ENCODE measurements at regions not wholly inside any gene's neighbourhood (a gene's known extent, or its start where the extent isn't known, plus 50 kb on each side); places are given as distances from the start of the nearest gene placed in this dataset.

GRCh38 chr6:14965424-14966075 lies 280.3 kb upstream of the JARID2 start:
- ATAC-seq, result no peak
- H3K9ac ChIP-seq (ENCODE audit: control insufficient read depth, insufficient read depth, low read length), result no peak overlapping the region
- no peaks in the 10 kb centered on the region for H3K36me3 ChIP-seq (ENCODE audit: control insufficient read depth in 2 of 2, insufficient read depth in 2 of 2, low read length in 1 of 2)
- H3K27me3 ChIP-seq (replicated peaks in 1 of 2; ENCODE audit: control insufficient read depth in 2 of 2, insufficient read depth in 2 of 2, low read length in 1 of 2), result no peaks in the 10 kb centered on the region
- 75% methylated on average over 10 of the region's 10 CpGs for WGBS (ENCODE audit: insufficient coverage, insufficient replicate concordance, low lambda C conversion rate, missing lambda C conversion rate)
- no TSS peak for BruUV-seq (replicated peaks)
- no peak overlapping the region for H3K4me2 ChIP-seq (ENCODE audit: control insufficient read depth, insufficient read depth)
- in situ Hi-C loops (cut with MboI), result no loop called here
- RAD21 ChIA-PET (ENCODE audit: unreplicated experiment), result no interaction called here
- intact Hi-C loops (cut with micrococcal nuclease; ENCODE audit: unreplicated experiment), result no loop called here
- no peaks in the 10 kb centered on the region for H4K20me1 ChIP-seq (ENCODE audit: control insufficient read depth, insufficient read depth)
- no peak for FAIRE-seq
- no peak overlapping the region for H3K27ac ChIP-seq (ENCODE audit: control insufficient read depth, insufficient read depth)
- no peak overlapping the region for H3K4me3 ChIP-seq
- CTCF ChIA-PET, result no interaction called here
- SMC1A ChIA-PET (ENCODE audit: uncharacterized antibody, unreplicated experiment), result interaction anchor here (0.6 kb wide), 1 partner anchor 262 kb away, joined by 3 read pairs; no protein-coding TSS in a partner anchor
- no peak for DNase-seq (ENCODE audit: low read depth, low spot score)
- POLR2A ChIA-PET, result no interaction called here
- no peak overlapping the region for H2AFZ ChIP-seq (ENCODE audit: control insufficient read depth, low read depth, low read length)
- H3K9me3 ChIP-seq (replicated peaks; ENCODE audit: control insufficient read depth, insufficient read depth, low read length), result no peaks in the 10 kb centered on the region
- H3K4me1 ChIP-seq (ENCODE audit: control insufficient read depth, insufficient read depth, low read length), result no peaks in the 10 kb centered on the region
- H3K79me2 ChIP-seq (ENCODE audit: control insufficient read depth, insufficient read depth, low read length), result no peaks in the 10 kb centered on the region
- TF ChIP-seq POLR2AphosphoS5 (IDR thresholded peaks at IDR 0.05; ENCODE audit: low read length) (no peak), HSF1 (IDR thresholded peaks at IDR 0.05; ENCODE audit: low read depth, low read length) (no peak)

- ChIA-PET POLR2A (no interaction called here), CTCF (no interaction called here), SMC1A (ENCODE audit: uncharacterized antibody, unreplicated experiment) (interaction anchor here (0.6 to 1.1 kb wide), 2 partner anchors 180 to 262 kb away, joined by 3 read pairs; no protein-coding TSS in a partner anchor), RAD21 (ENCODE audit: unreplicated experiment) (no interaction called here)
- intact Hi-C loops (cut with micrococcal nuclease; ENCODE audit: unreplicated experiment) (no loop called here), in situ Hi-C loops (cut with MboI) (no loop called here)
- Histone ChIP-seq H3K9ac (ENCODE audit: control insufficient read depth, insufficient read depth, low read length) (no peak overlapping the region), H3K27me3 (replicated peaks in 1 of 2; ENCODE audit: control insufficient read depth in 2 of 2, insufficient read depth in 2 of 2, low read length in 1 of 2) (no peaks in the 10 kb centered on the region), H3K36me3 (ENCODE audit: control insufficient read depth in 2 of 2, insufficient read depth in 2 of 2, low read length in 1 of 2) (no peaks in the 10 kb centered on the region), H3K4me2 (ENCODE audit: control insufficient read depth, insufficient read depth) (no peak overlapping the region), H3K4me3 (no peak overlapping the region), H3K4me1 (ENCODE audit: control insufficient read depth, insufficient read depth, low read length) (no peaks in the 10 kb centered on the region), H4K20me1 (ENCODE audit: control insufficient read depth, insufficient read depth) (no peaks in the 10 kb centered on the region), H3K27ac (ENCODE audit: control insufficient read depth, insufficient read depth) (no peak overlapping the region), H2AFZ (ENCODE audit: control insufficient read depth, low read depth, low read length) (no peak overlapping the region), H3K79me2 (ENCODE audit: control insufficient read depth, insufficient read depth, low read length) (no peaks in the 10 kb centered on the region), H3K9me3 (replicated peaks; ENCODE audit: control insufficient read depth, insufficient read depth, low read length) (no peaks in the 10 kb centered on the region)
- 38% methylated on average over 8 of the region's 8 CpGs for WGBS (ENCODE audit: insufficient coverage, insufficient replicate concordance, low lambda C conversion rate, missing lambda C conversion rate)
- DNase-seq (ENCODE audit: low read depth, low spot score), result no peak
- no peak for FAIRE-seq
- BruUV-seq (replicated peaks), result no TSS peak
- ATAC-seq, result no peak
- TF ChIP-seq MTA3 (IDR thresholded peaks at IDR 0.05; ENCODE audit: borderline replicate concordance, low read length), result no peak
- no peak for TF ChIP-seq PBX3 (IDR thresholded peaks at IDR 0.05; ENCODE audit: insufficient replicate concordance, low read depth, low read length)
- TF ChIP-seq MAX (IDR thresholded peaks at IDR 0.05; ENCODE audit: low read depth, low read length), result no peak
- TF ChIP-seq IKZF2 (IDR thresholded peaks at IDR 0.05), result no peak
- TF ChIP-seq KDM1A (IDR thresholded peaks at IDR 0.05; ENCODE audit: borderline replicate concordance), result no peak
- TF ChIP-seq CTCF (IDR thresholded peaks at IDR 0.05 in 2 of 3, conservative IDR thresholded peaks at IDR 0.05 in 1 of 3; ENCODE audit: control insufficient read depth in 2 of 3, extremely low read depth in 1 of 3, insufficient read depth in 1 of 3, low read depth in 3 of 3, low read length in 3 of 3), result no peak
- no peak for TF ChIP-seq PAX5 (IDR thresholded peaks at IDR 0.05; ENCODE audit: borderline replicate concordance, low read depth, low read length)
- TF ChIP-seq CEBPB (IDR thresholded peaks at IDR 0.05; ENCODE audit: borderline replicate concordance in 1 of 2, low read depth in 2 of 2, low read length in 2 of 2), result no peak
- no peak for TF ChIP-seq BMI1 (IDR thresholded peaks at IDR 0.05; ENCODE audit: borderline replicate concordance)
Observed at GRCh38 chr6:14966096-14966905, 279.6 kb upstream of the JARID2 start.

Measured in GM12878 (cell line).